ENCODE measurements at regions not wholly inside any gene's neighbourhood (a gene's known extent, or its start where the extent isn't known, plus 50 kb on each side); places are given as distances from the start of the nearest gene placed in this dataset.

- H3K27me3 Mint-ChIP-seq (ENCODE audit: insufficient read depth, low read depth, poor library complexity) = no peaks in the 10 kb centered on the region
- Histone ChIP-seq H3K27ac (ENCODE audit: low read depth) (no peak overlapping the region), H4K20me1 (replicated peaks; ENCODE audit: insufficient read depth) (no peaks in the 10 kb centered on the region), H2AFZ (no peak overlapping the region), H3K4me3 (no peak overlapping the region), H3K4me2 (no peak overlapping the region), H3K79me2 (replicated peaks; ENCODE audit: insufficient read depth) (no peaks in the 10 kb centered on the region), H3K4me1 (ENCODE audit: insufficient read depth) (no peaks in the 10 kb centered on the region), H3F3A (replicated peaks; ENCODE audit: low read depth) (no peaks in the 10 kb centered on the region), H3K9me2 (ENCODE audit: insufficient read depth) (no peaks in the 10 kb centered on the region), H3K27me3 (ENCODE audit: insufficient read depth) (no peaks in the 10 kb centered on the region), H3K36me3 (ENCODE audit: insufficient read depth) (no peaks in the 10 kb centered on the region)
- no peaks in the 10 kb centered on the region for H3K4me1 Mint-ChIP-seq
- no peak overlapping the region for H3K4me3 Mint-ChIP-seq
- H3K9me3 Mint-ChIP-seq = peaks cover 26% of the 10 kb centered on the region
- TF ChIP-seq EZH2phosphoT487 (IDR thresholded peaks at IDR 0.05; ENCODE audit: unreplicated experiment) (no peak), ETS1 (IDR thresholded peaks at IDR 0.05) (no peak), NANOG (IDR thresholded peaks at IDR 0.05; ENCODE audit: borderline replicate concordance) (no peak), ZNF331 (CRISPR knock-in tag; IDR thresholded peaks at IDR 0.05; ENCODE audit: low read depth) (no peak), CTCF (conservative IDR thresholded peaks at IDR 0.05; ENCODE audit: low read depth in 2 of 2) (no peak), EZH2 (IDR thresholded peaks at IDR 0.05; ENCODE audit: low read depth, unreplicated experiment) (no peak), POLR2AphosphoS5 (IDR thresholded peaks at IDR 0.05; ENCODE audit: low read depth) (no peak), STAT1 (IDR thresholded peaks at IDR 0.05; ENCODE audit: unreplicated experiment) (no peak), ZNF462 (CRISPR knock-in tag; IDR thresholded peaks at IDR 0.05) (no peak)
- ATAC-seq = no peak
- no peak overlapping the region for H3K27ac Mint-ChIP-seq
- DNase-seq (ENCODE audit: low spot score) = no peak
- peaks cover 20% of the 10 kb centered on the region for H3K36me3 Mint-ChIP-seq (ENCODE audit: low read depth)
Measured at GRCh38 chr17:22515599-22515998, 823.3 kb downstream of the KCNJ18 start.
